Activated CD8-positive, alpha-beta memory T cell treated with anti-CD3 and anti-CD28 coated beads, Interleukin-2, amount 10 ng/mL, durations not matched to agents 7 days and 5 days (primary cell): ENCODE measurements at regions not wholly inside any gene's neighbourhood (a gene's known extent, or its start where the extent isn't known, plus 50 kb on each side); places are given as distances from the start of the nearest gene placed in this dataset.

Experiments used
- ATAC-seq: fragments of 150-1000 bp; cut with Tn5 transposase; one replicate; pipeline ENCODE4 v1.10.0; 2021; ENCODE audit warnings: moderate library complexity
- CTCF ChIA-PET: fragments of 350-600 bp; sonication (Branson Sonifier 250); formaldehyde crosslinking; loops from one replicate; lab custom pipeline; 2021; ENCODE audit warnings: antibody characterized with exemption; lab: Charles Lee
- DNase-seq: peaks from one replicate; pipeline ENCODE4 v3.0.0-alpha.2; 2020
- H3K27ac Mint-ChIP-seq: one replicate; pipeline ENCODE4 v1.8.0; 2021; ENCODE audit warnings: mild to moderate bottlenecking, mixed read lengths
- H3K27me3 Mint-ChIP-seq: one replicate; pipeline ENCODE4 v1.8.0; 2021; ENCODE audit warnings: mixed read lengths
- H3K36me3 Mint-ChIP-seq: one replicate; pipeline ENCODE4 v1.8.0; 2021; ENCODE audit warnings: mild to moderate bottlenecking, mixed read lengths
- H3K4me1 Mint-ChIP-seq: one replicate; pipeline ENCODE4 v1.8.0; 2021; ENCODE audit warnings: mixed read lengths
- H3K4me3 Mint-ChIP-seq: one replicate; pipeline ENCODE4 v1.8.0; 2021; ENCODE audit warnings: mild to moderate bottlenecking, moderate library complexity, mixed read lengths
- H3K9me3 Mint-ChIP-seq: one replicate; pipeline ENCODE4 v1.8.0; 2022; ENCODE audit warnings: low read depth, mixed read lengths

- CTCF ChIA-PET = no interaction called here
- H3K27ac Mint-ChIP-seq = no peak overlapping the region
- no peak for ATAC-seq
- no peak for DNase-seq
- no peaks in the 10 kb centered on the region for H3K9me3 Mint-ChIP-seq
- no peaks in the 10 kb centered on the region for H3K27me3 Mint-ChIP-seq
- no peaks in the 10 kb centered on the region for H3K36me3 Mint-ChIP-seq
- H3K4me3 Mint-ChIP-seq = no peak overlapping the region
- no peaks in the 10 kb centered on the region for H3K4me1 Mint-ChIP-seq
These were observed 332.8 kb downstream of the SH2D1A start for GRCh38 chrX:124679199-124679598.

- Mint-ChIP-seq H3K27ac (no peak overlapping the region), H3K36me3 (no peaks in the 10 kb centered on the region), H3K9me3 (no peaks in the 10 kb centered on the region), H3K4me3 (no peak overlapping the region), H3K4me1 (no peaks in the 10 kb centered on the region), H3K27me3 (no peaks in the 10 kb centered on the region)
- CTCF ChIA-PET = no interaction called here
- DNase-seq = no peak
- no peak for ATAC-seq
These were observed 333.9 kb downstream of the SH2D1A start for GRCh38 chrX:124680287-124680686.

- Mint-ChIP-seq H3K9me3 (no peaks in the 10 kb centered on the region), H3K27me3 (no peaks in the 10 kb centered on the region), H3K4me3 (no peak overlapping the region), H3K36me3 (no peaks in the 10 kb centered on the region), H3K4me1 (no peaks in the 10 kb centered on the region), H3K27ac (no peak overlapping the region)
- no peak for ATAC-seq
- CTCF ChIA-PET = no interaction called here
- no peak for DNase-seq
These were observed 344.1 kb downstream of the SH2D1A start for GRCh38 chrX:124690495-124690894.

- no peak overlapping the region for H3K27ac Mint-ChIP-seq
- no peak overlapping the region for H3K4me3 Mint-ChIP-seq
- CTCF ChIA-PET = no interaction called here
- no peaks in the 10 kb centered on the region for H3K27me3 Mint-ChIP-seq
- no peak for ATAC-seq
- no peaks in the 10 kb centered on the region for H3K9me3 Mint-ChIP-seq
- H3K36me3 Mint-ChIP-seq = no peaks in the 10 kb centered on the region
- H3K4me1 Mint-ChIP-seq = no peaks in the 10 kb centered on the region
- DNase-seq = no peak
These were observed 353.5 kb downstream of the SH2D1A start for GRCh38 chrX:124699876-124700275.

GRCh38 chrX:124717537-124717936 lies 371.2 kb downstream of the SH2D1A start:
- Mint-ChIP-seq H3K4me1 (no peaks in the 10 kb centered on the region), H3K27me3 (no peaks in the 10 kb centered on the region), H3K36me3 (no peaks in the 10 kb centered on the region), H3K4me3 (no peak overlapping the region), H3K27ac (no peak overlapping the region), H3K9me3 (no peaks in the 10 kb centered on the region)
- CTCF ChIA-PET = no interaction called here
- ATAC-seq (no peak), DNase-seq (no peak)

- Mint-ChIP-seq H3K9me3 (no peaks in the 10 kb centered on the region), H3K36me3 (no peaks in the 10 kb centered on the region), H3K4me1 (no peaks in the 10 kb centered on the region), H3K27me3 (no peaks in the 10 kb centered on the region), H3K27ac (no peak overlapping the region), H3K4me3 (no peak overlapping the region)
- ATAC-seq (no peak), DNase-seq (no peak)
- CTCF ChIA-PET = no interaction called here
These were observed 372.7 kb downstream of the SH2D1A start for GRCh38 chrX:124719060-124719459.

- peaks cover 1% of the 10 kb centered on the region for H3K4me1 Mint-ChIP-seq
- CTCF ChIA-PET = no interaction called here
These were observed 374.2 kb downstream of the SH2D1A start for GRCh38 chrX:124720532-124720931.

GRCh38 chrX:124725502-124725901 lies 379.1 kb downstream of the SH2D1A start:
- Mint-ChIP-seq H3K27me3 (no peaks in the 10 kb centered on the region), H3K9me3 (no peaks in the 10 kb centered on the region), H3K36me3 (no peaks in the 10 kb centered on the region), H3K4me3 (no peak overlapping the region), H3K4me1 (peaks cover 1% of the 10 kb centered on the region), H3K27ac (no peak overlapping the region)
- no peak for ATAC-seq
- CTCF ChIA-PET = no interaction called here
- DNase-seq = no peak

More at GRCh38 chrX:124720532-124720931, 374.2 kb downstream of the SH2D1A start:
- no peak for DNase-seq
- ATAC-seq = no peak
- Mint-ChIP-seq H3K27ac (no peak overlapping the region), H3K9me3 (no peaks in the 10 kb centered on the region), H3K36me3 (no peaks in the 10 kb centered on the region), H3K4me3 (no peak overlapping the region), H3K27me3 (no peaks in the 10 kb centered on the region)

GRCh38 chrX:124726292-124726691 lies 379.9 kb downstream of the SH2D1A start:
- Mint-ChIP-seq H3K4me1 (peaks cover 1% of the 10 kb centered on the region), H3K9me3 (no peaks in the 10 kb centered on the region), H3K27me3 (no peaks in the 10 kb centered on the region), H3K27ac (no peak overlapping the region), H3K4me3 (no peak overlapping the region), H3K36me3 (no peaks in the 10 kb centered on the region)
- CTCF ChIA-PET = no interaction called here
- ATAC-seq (no peak), DNase-seq (no peak)

- CTCF ChIA-PET = no interaction called here
- DNase-seq (no peak), ATAC-seq (no peak)
- H3K36me3 Mint-ChIP-seq = no peaks in the 10 kb centered on the region
- no peaks in the 10 kb centered on the region for H3K9me3 Mint-ChIP-seq
- H3K27me3 Mint-ChIP-seq = no peaks in the 10 kb centered on the region
- H3K4me1 Mint-ChIP-seq = peaks cover 1% of the 10 kb centered on the region
- H3K27ac Mint-ChIP-seq = no peak overlapping the region
- no peak overlapping the region for H3K4me3 Mint-ChIP-seq
These were observed 380.5 kb downstream of the SH2D1A start for GRCh38 chrX:124726881-124727280.

GRCh38 chrX:124736553-124737270 lies 390.3 kb downstream of the SH2D1A start:
- peak; percentile 61 for ATAC-seq
- Mint-ChIP-seq H3K27ac (peak overlapping the region; percentile 69), H3K36me3 (no peaks in the 10 kb centered on the region), H3K9me3 (no peaks in the 10 kb centered on the region), H3K27me3 (no peaks in the 10 kb centered on the region), H3K4me3 (peak overlapping the region; percentile 54), H3K4me1 (peaks cover 14% of the 10 kb centered on the region)
- DNase-seq = peak; percentile 50
- CTCF ChIA-PET = no interaction called here

- Mint-ChIP-seq H3K4me1 (peaks cover 14% of the 10 kb centered on the region), H3K27me3 (no peaks in the 10 kb centered on the region), H3K36me3 (no peaks in the 10 kb centered on the region), H3K4me3 (no peak overlapping the region), H3K9me3 (no peaks in the 10 kb centered on the region), H3K27ac (no peak overlapping the region)
- ATAC-seq (no peak), DNase-seq (no peak)
- CTCF ChIA-PET = no interaction called here
These were observed 391.4 kb downstream of the SH2D1A start for GRCh38 chrX:124737771-124738170.

GRCh38 chrX:124747295-124747694 lies 400.9 kb downstream of the SH2D1A start:
- Mint-ChIP-seq H3K4me1 (peaks cover 2% of the 10 kb centered on the region), H3K27me3 (no peaks in the 10 kb centered on the region), H3K27ac (no peak overlapping the region), H3K9me3 (no peaks in the 10 kb centered on the region), H3K36me3 (no peaks in the 10 kb centered on the region), H3K4me3 (no peak overlapping the region)
- CTCF ChIA-PET = interaction anchor here (0.6 kb wide), 1 partner anchor 506 kb away, joined by 3 read pairs; no protein-coding TSS in a partner anchor
- DNase-seq = no peak
- no peak for ATAC-seq

GRCh38 chrX:124764354-124764753 lies 418.0 kb downstream of the SH2D1A start:
- H3K4me1 Mint-ChIP-seq = no peaks in the 10 kb centered on the region

More at GRCh38 chrX:124764354-124764753, 418.0 kb downstream of the SH2D1A start:
- no peak for ATAC-seq
- H3K9me3 Mint-ChIP-seq = no peaks in the 10 kb centered on the region
- DNase-seq = no peak
- no peak overlapping the region for H3K27ac Mint-ChIP-seq
- no peaks in the 10 kb centered on the region for H3K36me3 Mint-ChIP-seq
- H3K4me3 Mint-ChIP-seq = no peak overlapping the region
- H3K27me3 Mint-ChIP-seq = no peaks in the 10 kb centered on the region
- CTCF ChIA-PET = interaction anchor here (0.7 kb wide), 1 partner anchor 1140 kb away, joined by 4 read pairs; no protein-coding TSS in a partner anchor
